HEK293T (cell line): ENCODE measurements at regions not wholly inside any gene's neighbourhood (a gene's known extent, or its start where the extent isn't known, plus 50 kb on each side); places are given as distances from the start of the nearest gene placed in this dataset.

Experiments
- ARNT ChIP-seq: fragments of 450-650 bp; IDR thresholded peaks from 2 replicates; pipeline ENCODE4 v1.6.1; 2017; ENCODE audit warnings: mild to moderate bottlenecking
- BHLHE40 ChIP-seq: fragments of 450-650 bp; IDR thresholded peaks from 2 replicates; pipeline ENCODE4 v1.6.1; 2016; ENCODE audit warnings: mild to moderate bottlenecking, moderate library complexity, borderline replicate concordance
- CTBP1 ChIP-seq: fragments of 450-650 bp; IDR thresholded peaks from 2 replicates; pipeline ENCODE4 v1.6.1; 2016; ENCODE audit warnings: borderline replicate concordance
- ELF4 ChIP-seq: fragments of 450-650 bp; IDR thresholded peaks from 2 replicates; pipeline ENCODE4 v1.6.1; 2017; ENCODE audit warnings: antibody characterized with exemption
- FOXA1 ChIP-seq: fragments of 450-650 bp; IDR thresholded peaks from 2 replicates; pipeline ENCODE4 v1.6.1; 2016; ENCODE audit warnings: mild to moderate bottlenecking
- FOXM1 ChIP-seq: fragments of 450-650 bp; IDR thresholded peaks from 2 replicates; pipeline ENCODE4 v1.6.1; 2017; ENCODE audit warnings: mild to moderate bottlenecking, borderline replicate concordance
- L3MBTL2 ChIP-seq: fragments of 450-650 bp; conservative IDR thresholded peaks from 2 replicates; pipeline ENCODE4 v1.6.1; 2016; ENCODE audit warnings: mild to moderate bottlenecking
- LEF1 ChIP-seq: fragments of 450-650 bp; IDR thresholded peaks from 2 replicates; pipeline ENCODE4 v1.6.1; 2017; ENCODE audit warnings: mild to moderate bottlenecking, borderline replicate concordance
- NFRKB ChIP-seq: fragments of 450-650 bp; IDR thresholded peaks from 2 replicates; pipeline ENCODE4 v1.6.1; 2016; ENCODE audit warnings: mild to moderate bottlenecking, moderate library complexity
- SP1 ChIP-seq: fragments of 450-650 bp; IDR thresholded peaks from 2 replicates; pipeline ENCODE4 v1.6.1; 2017

DNA sequence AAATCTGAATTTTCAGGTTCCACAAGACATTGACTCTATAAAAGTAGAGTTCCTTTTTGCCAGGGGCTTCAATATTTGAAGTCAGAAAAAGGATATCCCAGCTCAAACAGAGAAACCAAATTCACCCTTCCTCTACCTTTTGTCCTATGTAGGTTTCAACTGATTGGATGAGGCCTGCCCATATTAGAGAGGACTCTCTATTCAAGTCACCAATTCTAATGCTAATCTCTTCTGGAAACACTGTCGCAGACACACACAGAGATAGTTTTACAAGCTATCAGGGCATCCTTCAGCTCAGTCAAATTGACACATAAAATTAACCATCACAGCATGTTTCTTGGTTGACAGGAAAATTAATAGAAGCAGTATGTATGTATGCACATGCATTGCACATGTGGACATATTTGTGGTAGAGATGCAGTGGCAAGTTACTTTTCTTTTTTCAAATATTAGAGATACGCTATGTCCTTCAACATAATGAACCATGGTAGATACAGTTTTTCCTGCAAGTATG lies 207.1 kb downstream of the RAD51AP2 start:
- TF ChIP-seq FOXM1 (no peak), LEF1 (no peak), NFRKB (no peak), SP1 (no peak), L3MBTL2 (no peak), BHLHE40 (no peak), FOXA1 (no peak), ARNT (no peak), ELF4 (no peak), CTBP1 (no peak)
